Karpas-422 (cell line): ENCODE measurements at regions not wholly inside any gene's neighbourhood (a gene's known extent, or its start where the extent isn't known, plus 50 kb on each side); places are given as distances from the start of the nearest gene placed in this dataset.

Source experiments
- DNase-seq: peaks from one replicate; pipeline ENCODE4 v3.0.0-alpha.2; 2015
- H2AFZ ChIP-seq: fragments of 200-600 bp; sonication (generic); 2 replicates; pipeline ENCODE4 v1.6.1; 2014; ENCODE audit warnings: antibody characterized with exemption, low read length, mixed read lengths
- H3K27ac ChIP-seq: fragments of 200-600 bp; sonication (generic); 2 replicates; pipeline ENCODE4 v1.5.1; 2014; ENCODE audit warnings: mild to moderate bottlenecking, low read length, moderate library complexity
- H3K27me3 ChIP-seq: fragments of 200-600 bp; sonication (generic); 2 replicates; pipeline ENCODE4 v1.6.1; 2014; ENCODE audit warnings: low read length, mixed read lengths
- H3K36me3 ChIP-seq: fragments of 200-600 bp; sonication (generic); 2 replicates; pipeline ENCODE4 v1.6.1; 2014; ENCODE audit warnings: low read length, mixed read lengths; ENCODE audit not compliant: insufficient read depth
- H3K4me1 ChIP-seq: fragments of 200-600 bp; sonication (generic); 2 replicates; pipeline ENCODE4 v1.6.1; 2014; ENCODE audit warnings: mild to moderate bottlenecking, low read length, mixed read lengths
- H3K4me2 ChIP-seq: fragments of 200-600 bp; sonication (generic); 2 replicates; pipeline ENCODE4 v1.6.1; 2014; ENCODE audit warnings: low read length, low read depth, mild to moderate bottlenecking; ENCODE audit not compliant: poor library complexity, severe bottlenecking
- H3K4me3 ChIP-seq: fragments of 200-600 bp; sonication (generic); 2 replicates; pipeline ENCODE4 v1.5.1; 2014; ENCODE audit warnings: mild to moderate bottlenecking, antibody characterized with exemption, low read length, mixed read lengths
- H3K79me2 ChIP-seq: fragments of 200-600 bp; sonication (generic); 2 replicates; pipeline ENCODE4 v1.6.1; 2014; ENCODE audit warnings: mild to moderate bottlenecking, low read length, mixed read lengths
- H3K9ac ChIP-seq: fragments of 200-600 bp; sonication (generic); 2 replicates; pipeline ENCODE4 v1.6.0; 2014; ENCODE audit warnings: low read length
- H3K9me2 ChIP-seq: fragments of 200-600 bp; sonication (generic), shearing (Covaris generic); replicated peaks from 2 replicates; pipeline ENCODE4 v1.6.0; 2014; ENCODE audit warnings: mild to moderate bottlenecking, low read length, moderate library complexity; ENCODE audit not compliant: insufficient read depth
- H3K9me3 ChIP-seq: fragments of 300-700, 200-600 bp; sonication (generic); 2 replicates; pipeline ENCODE4 v1.6.1; 2014; ENCODE audit warnings: low read length, mixed read lengths
- H4K20me1 ChIP-seq: fragments of 200-600 bp; sonication (generic); 2 replicates; pipeline ENCODE4 v1.6.1; 2014; ENCODE audit warnings: mild to moderate bottlenecking, antibody characterized with exemption, low read length, low read depth; ENCODE audit not compliant: insufficient read depth

DNA sequence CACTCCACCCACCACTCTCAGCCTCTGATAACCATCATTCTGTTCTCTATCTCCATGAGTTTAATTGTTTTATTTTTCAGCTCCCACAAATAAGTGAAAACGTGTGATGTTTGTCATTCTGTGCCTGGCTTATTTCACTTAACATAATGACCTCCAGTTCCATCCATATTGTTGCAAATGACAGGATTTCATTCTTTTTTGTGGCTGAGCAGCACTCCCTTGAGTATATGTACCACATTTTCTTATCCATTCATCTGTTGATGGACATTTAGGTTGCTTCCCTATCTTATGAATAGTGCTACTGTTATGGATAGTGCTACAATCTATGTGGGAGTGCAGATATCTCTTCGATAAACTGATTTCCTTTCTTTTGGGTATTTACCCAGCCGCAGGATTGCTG is 103.3 kb upstream of the PDE7B start:
- no peaks in the 10 kb centered on the region for H3K9me2 ChIP-seq
- H3K27me3 ChIP-seq = no peaks in the 10 kb centered on the region
- H3K9ac ChIP-seq = no peak overlapping the region
- no peak overlapping the region for H3K27ac ChIP-seq
- no peaks in the 10 kb centered on the region for H4K20me1 ChIP-seq
- H3K4me3 ChIP-seq = no peak overlapping the region
- H3K4me2 ChIP-seq = no peak overlapping the region
- H2AFZ ChIP-seq = no peak overlapping the region
- H3K9me3 ChIP-seq = no peaks in the 10 kb centered on the region
- H3K4me1 ChIP-seq = no peaks in the 10 kb centered on the region
- no peak for DNase-seq
- no peaks in the 10 kb centered on the region for H3K79me2 ChIP-seq
- no peaks in the 10 kb centered on the region for H3K36me3 ChIP-seq

DNA sequence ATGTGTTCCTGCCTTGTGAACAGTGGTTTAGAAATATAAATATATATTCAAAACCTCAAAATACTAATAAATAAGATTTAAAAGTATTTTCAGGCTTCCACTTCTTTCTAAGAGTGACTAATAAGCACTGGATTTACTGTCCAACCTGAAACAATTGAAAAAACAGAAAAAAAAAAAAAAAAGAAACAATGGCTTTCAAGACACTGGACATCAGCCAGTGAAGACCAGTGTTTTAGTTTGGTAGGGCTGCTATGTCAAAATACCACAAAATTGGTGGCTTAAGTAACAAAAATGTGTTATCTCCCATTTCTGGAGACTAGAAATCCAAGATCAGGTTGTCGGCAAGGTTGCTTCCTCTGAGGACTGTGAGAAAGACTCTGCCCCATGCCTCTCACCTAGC is 101.4 kb upstream of the PDE7B start:
- no peaks in the 10 kb centered on the region for H3K36me3 ChIP-seq
- no peaks in the 10 kb centered on the region for H3K27me3 ChIP-seq
- no peak overlapping the region for H3K4me3 ChIP-seq
- no peak overlapping the region for H3K4me2 ChIP-seq
- H3K9me2 ChIP-seq = no peaks in the 10 kb centered on the region
- DNase-seq = no peak
- no peak overlapping the region for H3K27ac ChIP-seq
- no peaks in the 10 kb centered on the region for H4K20me1 ChIP-seq
- no peak overlapping the region for H3K9ac ChIP-seq
- H3K79me2 ChIP-seq = no peaks in the 10 kb centered on the region
- H3K9me3 ChIP-seq = no peaks in the 10 kb centered on the region
- H3K4me1 ChIP-seq = no peaks in the 10 kb centered on the region
- no peak overlapping the region for H2AFZ ChIP-seq

DNA sequence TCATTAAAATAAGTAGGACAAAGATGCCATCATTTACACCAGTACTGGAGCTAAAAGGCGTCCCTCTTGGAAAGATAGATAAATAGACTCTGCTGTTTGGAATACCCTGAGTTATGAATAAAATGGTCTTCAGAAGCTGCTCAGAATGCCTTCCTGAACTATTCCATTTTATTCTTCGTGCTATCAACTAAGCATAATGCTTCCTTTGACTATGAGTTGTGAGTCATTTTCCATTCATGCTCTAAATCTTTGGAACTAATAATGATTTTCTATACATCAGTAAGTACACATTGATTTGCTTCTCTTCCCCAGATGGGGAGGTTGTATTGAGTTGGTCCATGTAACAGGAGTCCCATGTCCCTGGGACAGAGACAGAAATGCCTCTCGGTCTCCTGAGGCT is 98.3 kb upstream of the PDE7B start:
- H3K4me1 ChIP-seq = no peaks in the 10 kb centered on the region
- no peaks in the 10 kb centered on the region for H3K36me3 ChIP-seq
- H3K4me3 ChIP-seq = no peak overlapping the region
- H3K4me2 ChIP-seq = no peak overlapping the region
- H3K9me2 ChIP-seq = no peaks in the 10 kb centered on the region
- H3K9ac ChIP-seq = no peak overlapping the region
- no peaks in the 10 kb centered on the region for H3K9me3 ChIP-seq
- DNase-seq = no peak
- no peak overlapping the region for H3K27ac ChIP-seq
- H3K27me3 ChIP-seq = no peaks in the 10 kb centered on the region
- no peaks in the 10 kb centered on the region for H3K79me2 ChIP-seq
- H2AFZ ChIP-seq = no peak overlapping the region
- no peaks in the 10 kb centered on the region for H4K20me1 ChIP-seq

DNA sequence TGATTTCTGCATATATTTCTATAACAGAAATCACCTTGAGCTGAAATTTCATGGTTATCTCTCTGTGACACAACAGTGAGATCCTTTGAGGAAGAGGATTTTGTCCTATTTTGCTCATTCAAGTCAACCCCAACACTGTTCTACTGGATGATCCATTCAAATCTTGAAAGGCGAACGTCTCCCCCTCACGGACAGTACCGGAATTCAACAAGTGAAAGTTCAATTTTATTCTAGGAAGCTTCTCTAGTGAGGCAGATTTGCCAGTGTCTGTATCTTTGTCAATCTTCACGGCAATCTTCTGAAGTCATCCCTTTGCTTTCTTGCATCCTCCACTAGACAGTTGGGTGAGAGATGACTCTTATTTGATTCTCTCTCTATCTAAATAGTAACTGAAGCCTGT is 91.7 kb upstream of the PDE7B start:
- Histone ChIP-seq H3K79me2 (no peaks in the 10 kb centered on the region), H3K4me1 (no peaks in the 10 kb centered on the region), H3K27me3 (no peaks in the 10 kb centered on the region), H3K4me2 (no peak overlapping the region), H2AFZ (no peak overlapping the region), H4K20me1 (no peaks in the 10 kb centered on the region), H3K27ac (no peak overlapping the region), H3K9ac (no peak overlapping the region), H3K9me2 (no peaks in the 10 kb centered on the region), H3K4me3 (no peak overlapping the region), H3K9me3 (no peaks in the 10 kb centered on the region), H3K36me3 (no peaks in the 10 kb centered on the region)
- DNase-seq = no peak

DNA sequence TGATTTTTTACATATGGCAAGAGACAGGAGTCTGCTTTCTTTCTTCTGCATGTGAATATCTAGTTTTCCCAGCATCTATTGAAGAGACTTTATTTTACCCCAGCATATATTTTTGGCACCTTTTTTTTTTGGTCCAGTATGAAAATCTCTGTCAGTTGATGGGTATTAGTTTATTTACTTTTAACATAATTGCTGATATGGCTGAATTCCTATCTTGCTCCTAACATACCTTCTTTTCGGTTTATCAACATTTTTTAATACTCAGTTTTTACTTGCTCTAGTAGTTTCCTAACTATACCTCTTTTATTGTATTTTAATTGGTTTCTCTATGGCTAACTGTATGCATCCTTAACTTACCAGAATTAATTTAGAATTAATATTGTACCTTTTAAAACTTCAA is 77.5 kb upstream of the PDE7B start:
- Histone ChIP-seq H3K9me2 (no peaks in the 10 kb centered on the region), H3K4me3 (no peak overlapping the region), H3K9ac (no peak overlapping the region), H3K36me3 (no peaks in the 10 kb centered on the region), H4K20me1 (no peaks in the 10 kb centered on the region), H3K27ac (no peak overlapping the region), H3K9me3 (no peaks in the 10 kb centered on the region), H2AFZ (no peak overlapping the region), H3K27me3 (no peaks in the 10 kb centered on the region), H3K79me2 (no peaks in the 10 kb centered on the region), H3K4me1 (no peaks in the 10 kb centered on the region), H3K4me2 (no peak overlapping the region)
- no peak for DNase-seq

DNA sequence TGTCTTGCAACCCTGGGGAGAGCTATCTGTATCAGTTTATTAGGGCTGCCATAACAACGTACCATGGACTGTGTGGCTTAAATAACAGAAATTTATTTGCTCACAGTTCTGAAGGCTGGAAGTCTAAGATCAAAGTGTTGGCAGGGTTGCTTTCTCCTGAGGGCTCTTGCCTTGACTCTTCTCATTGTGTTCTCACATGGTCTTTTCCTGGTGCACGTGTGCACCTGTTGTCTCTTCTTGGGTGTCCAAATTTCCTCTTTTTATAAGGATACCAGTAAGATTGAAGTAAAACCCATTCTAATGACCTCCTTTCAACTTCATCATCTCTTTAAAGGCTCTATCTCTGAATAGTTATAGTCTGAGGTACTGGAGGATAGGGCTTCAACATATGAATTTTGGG is 72.3 kb upstream of the PDE7B start:
- Histone ChIP-seq H3K36me3 (no peaks in the 10 kb centered on the region), H3K9me3 (no peaks in the 10 kb centered on the region), H3K79me2 (no peaks in the 10 kb centered on the region), H3K27me3 (no peaks in the 10 kb centered on the region), H3K4me3 (no peak overlapping the region), H3K4me2 (no peak overlapping the region), H3K9ac (no peak overlapping the region), H3K9me2 (no peaks in the 10 kb centered on the region), H4K20me1 (no peaks in the 10 kb centered on the region), H2AFZ (no peak overlapping the region), H3K27ac (no peak overlapping the region), H3K4me1 (no peaks in the 10 kb centered on the region)
- DNase-seq = no peak

DNA sequence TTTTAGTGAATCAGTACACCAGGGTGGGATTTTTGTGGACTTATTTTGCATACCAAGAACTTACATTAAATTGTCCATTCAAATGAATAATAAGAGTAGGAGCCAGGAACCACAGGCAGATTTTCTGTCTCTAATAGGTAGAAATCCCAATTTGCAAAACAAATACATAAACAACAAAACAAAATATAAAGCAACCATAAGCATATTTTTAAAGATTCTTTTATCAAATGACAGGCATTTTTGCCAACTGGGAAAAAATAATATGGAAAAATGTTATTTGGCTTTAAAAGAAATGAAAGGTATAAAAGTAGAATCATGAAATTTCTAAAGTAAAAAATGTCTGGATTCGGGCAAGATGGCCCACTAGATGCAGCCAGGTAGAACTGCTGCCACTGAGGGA is 71.2 kb upstream of the PDE7B start:
- no peak overlapping the region for H3K4me2 ChIP-seq
- H3K4me3 ChIP-seq = no peak overlapping the region
- H3K79me2 ChIP-seq = no peaks in the 10 kb centered on the region
- H2AFZ ChIP-seq = no peak overlapping the region
- H3K4me1 ChIP-seq = no peaks in the 10 kb centered on the region
- no peaks in the 10 kb centered on the region for H3K36me3 ChIP-seq
- no peak for DNase-seq
- H4K20me1 ChIP-seq = no peaks in the 10 kb centered on the region
- H3K9ac ChIP-seq = no peak overlapping the region
- H3K27me3 ChIP-seq = no peaks in the 10 kb centered on the region
- no peaks in the 10 kb centered on the region for H3K9me2 ChIP-seq
- no peaks in the 10 kb centered on the region for H3K9me3 ChIP-seq
- no peak overlapping the region for H3K27ac ChIP-seq

DNA sequence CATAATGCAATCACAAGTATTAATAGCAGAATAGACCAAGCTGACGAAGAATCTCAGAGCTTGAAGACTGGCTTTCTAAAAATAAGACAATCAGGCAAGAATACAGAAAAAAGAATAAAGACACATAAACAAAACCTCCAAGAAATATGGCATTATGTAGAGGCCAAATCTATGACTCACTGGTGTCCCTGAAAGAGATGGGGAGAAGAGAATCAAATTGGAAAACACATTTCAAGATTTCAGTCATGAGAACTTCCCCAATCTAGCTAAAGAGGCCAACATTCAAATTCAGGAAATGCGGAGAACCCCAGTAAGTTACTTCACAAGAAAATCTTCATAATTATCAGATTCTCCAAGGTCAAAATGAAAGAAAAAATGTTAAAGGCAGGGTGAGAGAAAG is 69.0 kb upstream of the PDE7B start:
- no peaks in the 10 kb centered on the region for H3K9me2 ChIP-seq
- no peak overlapping the region for H2AFZ ChIP-seq
- H3K4me2 ChIP-seq = no peak overlapping the region
- DNase-seq = no peak
- no peaks in the 10 kb centered on the region for H3K9me3 ChIP-seq
- no peaks in the 10 kb centered on the region for H3K4me1 ChIP-seq
- no peaks in the 10 kb centered on the region for H3K36me3 ChIP-seq
- H3K4me3 ChIP-seq = no peak overlapping the region
- no peak overlapping the region for H3K9ac ChIP-seq
- no peaks in the 10 kb centered on the region for H3K79me2 ChIP-seq
- H3K27me3 ChIP-seq = no peaks in the 10 kb centered on the region
- no peak overlapping the region for H3K27ac ChIP-seq
- no peaks in the 10 kb centered on the region for H4K20me1 ChIP-seq

DNA sequence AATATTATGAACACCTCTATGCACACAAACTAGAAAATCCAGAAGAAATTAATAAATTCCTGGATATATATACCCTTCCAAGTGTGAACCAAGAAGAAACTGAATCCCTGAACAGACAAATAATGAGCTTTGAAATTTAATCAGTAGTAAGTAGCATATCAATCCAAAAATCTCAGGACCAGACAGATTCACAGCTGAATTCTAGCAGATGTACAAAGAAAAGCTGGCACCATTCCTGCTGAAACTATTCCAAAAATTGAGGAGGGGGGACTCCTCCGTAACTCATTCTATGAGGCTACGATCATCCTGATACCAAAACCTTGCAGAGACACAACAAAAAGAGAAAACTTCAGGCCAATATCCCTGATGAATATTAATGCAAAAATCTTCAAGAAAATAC is 67.0 kb upstream of the PDE7B start:
- no peak for DNase-seq
- H4K20me1 ChIP-seq = no peaks in the 10 kb centered on the region
- H3K27ac ChIP-seq = no peak overlapping the region

More for the DNA sequence above, 67.0 kb upstream of the PDE7B start:
- no peak overlapping the region for H3K9ac ChIP-seq
- no peaks in the 10 kb centered on the region for H3K79me2 ChIP-seq
- no peaks in the 10 kb centered on the region for H3K36me3 ChIP-seq
- no peak overlapping the region for H3K4me3 ChIP-seq
- no peak overlapping the region for H3K4me2 ChIP-seq
- H2AFZ ChIP-seq = no peak overlapping the region
- H3K27me3 ChIP-seq = no peaks in the 10 kb centered on the region
- H3K9me3 ChIP-seq = no peaks in the 10 kb centered on the region
- no peaks in the 10 kb centered on the region for H3K9me2 ChIP-seq
- no peaks in the 10 kb centered on the region for H3K4me1 ChIP-seq
